Heart right ventricle (tissue), 16 donors: ENCODE measurements at regions not wholly inside any gene's neighbourhood (a gene's known extent, or its start where the extent isn't known, plus 50 kb on each side); places are given as distances from the start of the nearest gene placed in this dataset.

Experiments
- ATAC-seq, 8 donors: fragments of 200-7000 bp; cut with Tn5 transposase; one replicate each; pipeline ENCODE4 v1.9.1; 2020; ENCODE audit warnings: mild to moderate bottlenecking in 8 of 8, moderate library complexity in 8 of 8, moderate number of reproducible peaks in 1 of 8
- DNase-seq, 2 donors: peaks; one replicate each; pipeline ENCODE4 v3.0.0-alpha.2; 2020
- H3K27ac ChIP-seq, 10 donors: fragments of 200-600 bp; sonication (generic) in 2 of 10; one replicate each; pipeline versions ENCODE4 v1.5.0 to v1.8.0; 2020 to 2022; ENCODE audit warnings: mild to moderate bottlenecking in 3 of 10
- H3K27me3 ChIP-seq, 7 donors: fragments of 200-600 bp; one replicate each; pipeline ENCODE4 v1.8.0; 2021 to 2022; ENCODE audit warnings: mild to moderate bottlenecking in 2 of 7
- H3K36me3 ChIP-seq, 9 donors: fragments of 200-600 bp; sonication (generic) in 1 of 9; one replicate each; pipeline versions ENCODE4 v1.5.0 to v1.8.0; 2020 to 2022; ENCODE audit warnings: mild to moderate bottlenecking in 2 of 9
- H3K4me1 ChIP-seq, 9 donors: fragments of 200-600 bp; sonication (generic) in 1 of 9; one replicate each; pipeline versions ENCODE4 v1.5.0 to v1.8.0; 2020 to 2022; ENCODE audit warnings: mild to moderate bottlenecking in 4 of 9
- H3K4me3 ChIP-seq, 10 donors: fragments of 200-600 bp; sonication (generic) in 2 of 10; one replicate each; pipeline versions ENCODE4 v1.5.0 to v1.8.0; 2020 to 2022; ENCODE audit warnings: mild to moderate bottlenecking in 7 of 10, moderate library complexity in 2 of 10
- H3K9me3 ChIP-seq, 11 donors: fragments of 200-600 bp in 10 of 11; sonication (generic) in 2 of 11; one replicate each; pipeline versions ENCODE4 v1.5.0 to v1.8.0; 2013 to 2022; ENCODE audit warnings: mild to moderate bottlenecking in 2 of 11, control low read depth in 1 of 11, moderate library complexity in 1 of 11
- WGBS, 2 donors: extraction: QIAGEN DNeasy Blood & Tissue Kit; methylation state at CpG; one replicate each; pipeline ENCODE4 v1.1.7; 2013; ENCODE audit warnings: inconsistent platforms in 1 of 2; 5-methylcytosine and 5-hydroxymethylcytosine counted together
- intact Hi-C, 10 donors: fragments of 100-400 bp; cut with DNase I; formaldehyde crosslinking; loops; one replicate each; pipeline versions ENCODE4 v1.11.1 to v1.14.2; 2022
- TF ChIP-seq, protein P1 (sequence below), 9 donors: fragments of 200-600 bp; sonication (generic) in 2 of 9; IDR thresholded peaks; one replicate each; pipeline versions ENCODE4 v1.5.0 to v1.8.0; 2021 to 2022; ENCODE audit warnings: antibody characterized with exemption in 9 of 9, mild to moderate bottlenecking in 5 of 9, moderate library complexity in 1 of 9
- donor health status: Arrhythmogenic right ventricular cardiomyopathy.
- donor health status: ischemic (EF 13 %, LVEDD 7.1; RV severe dilation, severe dysfunction).
- donor health status: healthy with polysubstance abuse.
- donor health status: DM: no; HTN: yes; CAD: no.
- donor health status: DM: no; HTN: no; CAD: no.
- donor health status: ischemic (EF 25% LVEDD 6.9; RV normal size, moderate dysfunction).
- donor health status: ischemic (EF 25% LVEDD 5.7; RV mildly dilated, moderate dysfunction).
- donor health status: healthy.
- donor health status: DM: yes; HTN: yes; CAD: no.
- donor health status: Ischemic cardiomyopathy.
- donor health status: ischemic (EF 35%, LVEDD 5.7; RV mildly dilated, moderate dysfunction).
- donor health status: nonischemic (EF 11% LVEDD 7.7; RV severe dilation, severe dysfunction).
- donor health status: DM: yes; HTN: yes; CAD: no.
- donor health status: PGD.
- donor health status: ischemic (EF 29% LVEDD 5.4; RV normal size, mild dysfunction).
- donor health status: nonischemic (EF 23%, LVEDD 6.1; RV moderate dilation, normal function).

DNA sequence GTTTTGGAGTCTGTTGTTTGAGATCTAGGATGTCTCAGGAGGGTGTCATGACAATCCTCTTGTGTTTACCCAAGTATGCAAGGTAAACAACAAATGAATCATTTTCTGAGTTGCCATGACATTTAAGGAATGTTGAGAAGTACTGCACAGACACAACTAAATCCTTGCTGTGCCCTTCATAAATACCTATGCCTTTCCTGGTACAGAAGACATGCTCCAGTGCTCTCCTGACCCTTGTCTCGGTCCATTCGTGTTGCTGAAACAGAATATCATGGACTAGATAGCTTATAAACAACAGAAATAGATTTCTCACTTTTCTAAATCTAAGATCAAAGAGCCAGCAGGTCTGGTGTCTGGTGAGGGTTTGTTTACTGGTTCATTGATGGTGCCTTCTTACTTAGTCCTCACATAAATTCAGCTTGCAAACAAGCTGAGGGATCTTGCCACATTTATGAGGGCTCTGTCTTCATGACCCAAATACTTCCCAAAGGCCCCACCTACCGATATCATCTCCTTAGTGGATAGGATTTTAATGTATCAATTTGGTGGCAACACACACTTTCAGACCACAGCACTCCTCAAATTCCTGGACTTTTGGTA, 341.8 kb upstream of the SEMA3A start:
- Histone ChIP-seq H3K27ac (no peak overlapping the region), H3K4me1 (no peaks in the 10 kb centered on the region), H3K4me3 (no peak overlapping the region), H3K36me3 (no peaks in the 10 kb centered on the region), H3K9me3 (no peaks in the 10 kb centered on the region), H3K27me3 (no peaks in the 10 kb centered on the region)
- no peak for DNase-seq
- no peak for ATAC-seq
- TF ChIP-seq, protein P1, sequence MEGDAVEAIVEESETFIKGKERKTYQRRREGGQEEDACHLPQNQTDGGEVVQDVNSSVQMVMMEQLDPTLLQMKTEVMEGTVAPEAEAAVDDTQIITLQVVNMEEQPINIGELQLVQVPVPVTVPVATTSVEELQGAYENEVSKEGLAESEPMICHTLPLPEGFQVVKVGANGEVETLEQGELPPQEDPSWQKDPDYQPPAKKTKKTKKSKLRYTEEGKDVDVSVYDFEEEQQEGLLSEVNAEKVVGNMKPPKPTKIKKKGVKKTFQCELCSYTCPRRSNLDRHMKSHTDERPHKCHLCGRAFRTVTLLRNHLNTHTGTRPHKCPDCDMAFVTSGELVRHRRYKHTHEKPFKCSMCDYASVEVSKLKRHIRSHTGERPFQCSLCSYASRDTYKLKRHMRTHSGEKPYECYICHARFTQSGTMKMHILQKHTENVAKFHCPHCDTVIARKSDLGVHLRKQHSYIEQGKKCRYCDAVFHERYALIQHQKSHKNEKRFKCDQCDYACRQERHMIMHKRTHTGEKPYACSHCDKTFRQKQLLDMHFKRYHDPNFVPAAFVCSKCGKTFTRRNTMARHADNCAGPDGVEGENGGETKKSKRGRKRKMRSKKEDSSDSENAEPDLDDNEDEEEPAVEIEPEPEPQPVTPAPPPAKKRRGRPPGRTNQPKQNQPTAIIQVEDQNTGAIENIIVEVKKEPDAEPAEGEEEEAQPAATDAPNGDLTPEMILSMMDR (IDR thresholded peaks at IDR 0.05), result no peak
- WGBS, 2 donors, result 88 to 93% methylated on average over 3 of the region's 3 CpGs
- intact Hi-C loops, result no loop called here

DNA sequence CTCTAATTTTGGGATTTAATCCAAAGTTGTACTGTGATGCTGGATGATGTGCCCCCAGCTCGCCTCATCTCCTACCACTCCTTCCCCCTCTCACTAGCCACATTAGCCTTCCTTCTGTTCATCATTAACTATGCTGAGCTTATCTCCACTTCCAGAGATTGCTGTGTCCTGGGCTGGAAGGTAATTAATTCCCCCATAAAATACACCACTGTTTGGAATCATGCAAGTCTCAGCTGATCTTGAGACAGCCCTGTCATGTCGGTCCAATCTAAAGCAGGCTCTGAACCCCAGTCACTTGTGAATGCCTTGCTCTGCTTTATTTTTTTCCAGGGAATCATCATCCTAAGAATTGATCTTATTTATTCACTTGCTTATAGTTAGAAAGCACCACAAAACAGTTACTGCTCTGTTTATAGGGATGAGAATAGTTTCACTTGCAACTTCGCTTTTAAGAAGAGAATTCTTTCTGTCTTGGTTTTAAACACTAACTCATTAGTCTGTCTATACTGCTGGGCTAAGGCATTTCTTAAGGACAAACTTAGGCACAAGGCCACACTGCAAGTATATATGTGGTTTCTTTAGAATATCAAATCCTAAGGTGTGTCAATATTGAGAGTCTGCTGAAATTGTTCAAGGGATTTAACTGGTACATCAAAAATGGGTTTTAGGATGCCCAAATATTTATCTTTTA, 341.1 kb upstream of the SEMA3A start:
- intact Hi-C loops, result no loop called here
- H3K27ac ChIP-seq, result no peak overlapping the region

DNA sequence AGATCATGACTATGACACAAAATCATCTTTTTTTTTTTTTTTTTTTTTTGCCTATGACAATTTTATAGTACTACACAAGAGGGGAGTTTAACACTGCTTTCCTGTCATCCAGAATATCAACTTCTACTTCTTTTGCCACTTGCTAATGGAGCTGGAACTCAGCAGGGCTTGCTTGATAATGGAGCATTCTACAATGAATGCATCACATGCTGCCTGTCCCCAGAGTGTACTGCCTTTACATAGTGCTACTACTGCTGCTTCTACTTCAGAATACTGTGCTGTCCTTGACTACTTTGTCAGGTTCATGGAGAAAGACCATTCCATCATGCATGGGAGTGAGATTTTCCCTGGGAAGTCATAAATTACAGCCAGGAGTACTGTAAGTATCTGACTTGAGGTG, 338.6 kb upstream of the SEMA3A start:
- H3K9me3 ChIP-seq, result no peaks in the 10 kb centered on the region
- intact Hi-C loops, result no loop called here
- TF ChIP-seq, protein P1 (IDR thresholded peaks at IDR 0.05), result no peak
- H3K27me3 ChIP-seq, result no peaks in the 10 kb centered on the region
- no peaks in the 10 kb centered on the region for H3K4me1 ChIP-seq
- no peak overlapping the region for H3K27ac ChIP-seq
- H3K36me3 ChIP-seq, result no peaks in the 10 kb centered on the region
- no peak for DNase-seq
- H3K4me3 ChIP-seq, result no peak overlapping the region
- ATAC-seq, result no peak

More for the DNA sequence above, 341.1 kb upstream of the SEMA3A start:
- ATAC-seq (no peak), DNase-seq (no peak)
- 50 to 80% methylated on average over 3 of the region's 3 CpGs for whole genome bisulfite sequencing, 2 donors
- TF ChIP-seq, protein P1 (IDR thresholded peaks at IDR 0.05), result no peak
- Histone ChIP-seq H3K4me1 (no peaks in the 10 kb centered on the region), H3K36me3 (no peaks in the 10 kb centered on the region), H3K27me3 (no peaks in the 10 kb centered on the region), H3K4me3 (no peak overlapping the region), H3K9me3 (no peaks in the 10 kb centered on the region)

DNA sequence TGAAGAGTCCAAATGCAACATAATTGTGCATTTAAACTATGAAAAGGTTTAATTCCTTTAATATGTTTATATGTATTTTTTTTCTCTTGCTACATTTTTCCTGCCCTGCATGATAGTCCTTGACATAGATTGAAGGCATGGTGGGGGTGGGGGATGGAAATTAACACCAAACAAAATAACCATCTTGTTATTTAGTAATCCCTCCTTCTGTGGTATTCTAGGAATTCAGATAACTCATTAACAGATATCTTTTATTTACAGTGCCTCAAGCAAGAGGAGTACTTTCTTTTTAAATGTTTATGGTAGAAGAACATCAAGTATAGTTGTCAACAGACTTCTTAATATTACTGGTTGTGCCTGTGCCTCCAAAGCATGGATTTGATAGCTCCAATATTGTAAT, 337.6 kb upstream of the SEMA3A start:
- H3K36me3 ChIP-seq, result no peaks in the 10 kb centered on the region
- ATAC-seq, result no peak
- TF ChIP-seq, protein P1 (IDR thresholded peaks at IDR 0.05), result no peak
- DNase-seq, result no peak
- H3K4me3 ChIP-seq, result no peak overlapping the region
- no peak overlapping the region for H3K27ac ChIP-seq
- H3K9me3 ChIP-seq, result no peaks in the 10 kb centered on the region
- H3K4me1 ChIP-seq, result no peaks in the 10 kb centered on the region
- H3K27me3 ChIP-seq, result no peaks in the 10 kb centered on the region
- intact Hi-C loops, result no loop called here
